SK-N-DZ (cell line): ENCODE measurements at regions not wholly inside any gene's neighbourhood (a gene's known extent, or its start where the extent isn't known, plus 50 kb on each side); places are given as distances from the start of the nearest gene placed in this dataset.

Source experiments
- DNase-seq: peaks from one replicate; pipeline ENCODE4 v3.0.0-alpha.2; 2015; ENCODE audit warnings: low spot score

DNA sequence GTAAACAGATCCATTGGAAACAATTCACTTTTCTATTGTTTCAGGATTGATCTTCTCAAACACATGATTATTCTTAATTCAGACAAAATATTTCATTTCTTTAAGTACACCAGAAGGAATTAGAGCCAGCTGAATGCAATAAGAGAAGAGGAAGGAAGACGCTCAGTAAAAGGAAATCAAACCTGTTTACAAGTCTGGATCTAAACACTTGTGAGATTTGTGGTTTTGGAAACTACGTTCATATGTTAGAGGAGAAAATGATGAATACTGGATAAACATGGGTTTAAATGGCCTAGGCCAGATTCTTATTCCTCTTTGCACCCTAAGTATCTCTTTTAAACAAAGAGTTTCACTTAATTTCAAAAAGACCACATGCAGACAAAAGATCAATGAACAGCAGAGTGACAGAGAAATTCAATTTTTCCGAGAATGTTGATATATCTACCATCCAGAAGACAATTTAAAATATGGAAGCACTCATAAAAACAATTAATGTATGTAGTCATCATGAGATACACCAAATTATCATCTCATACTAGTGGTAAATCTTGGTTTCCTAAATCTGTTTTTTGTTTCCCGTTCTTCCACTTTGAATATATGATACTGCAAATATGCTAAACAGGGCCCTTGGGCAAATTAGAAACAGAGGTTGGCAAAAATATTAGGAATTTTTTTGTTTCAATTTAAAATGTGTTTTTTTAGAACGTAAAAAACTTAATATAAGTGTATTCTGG lies 703.5 kb upstream of the CITED2 start:
- no peak for DNase-seq

DNA sequence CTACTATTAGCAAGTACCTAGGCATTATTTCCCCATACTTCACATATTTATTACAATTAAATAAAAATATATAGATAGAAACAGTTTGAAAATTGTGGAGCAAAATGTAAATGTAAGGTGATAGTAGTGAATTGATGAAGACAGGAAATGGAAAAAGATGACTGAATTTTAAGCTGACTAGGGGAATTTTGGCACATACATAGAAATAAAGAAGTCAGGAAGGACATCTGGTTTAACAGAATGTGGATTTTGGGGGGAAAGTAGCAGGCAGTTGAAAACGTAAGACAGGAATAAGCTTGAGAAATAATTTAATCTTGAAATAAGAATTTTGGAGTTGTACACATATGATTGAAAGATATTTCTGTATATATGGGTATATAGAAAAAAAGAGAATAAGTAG lies 701.7 kb upstream of the CITED2 start:
- DNase-seq = no peak

DNA sequence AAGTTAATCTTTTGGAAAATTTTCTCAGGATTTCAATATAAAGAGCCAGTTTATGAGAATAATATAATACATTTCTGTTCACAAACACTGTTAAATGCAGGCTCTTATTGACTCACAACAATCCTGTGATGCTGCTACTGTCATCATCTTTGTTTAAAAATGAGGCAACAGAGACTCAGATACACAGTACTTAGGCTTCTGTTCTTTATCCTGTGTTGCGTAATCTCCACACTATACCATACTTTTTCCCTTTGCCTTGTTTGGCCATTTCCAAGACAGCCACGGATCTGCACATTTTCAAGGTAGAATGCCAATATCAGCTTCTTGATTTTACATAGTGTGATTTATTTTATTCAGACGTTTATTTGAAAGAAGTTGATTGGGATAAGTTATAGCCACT lies 699.0 kb upstream of the CITED2 start:
- DNase-seq = no peak

DNA sequence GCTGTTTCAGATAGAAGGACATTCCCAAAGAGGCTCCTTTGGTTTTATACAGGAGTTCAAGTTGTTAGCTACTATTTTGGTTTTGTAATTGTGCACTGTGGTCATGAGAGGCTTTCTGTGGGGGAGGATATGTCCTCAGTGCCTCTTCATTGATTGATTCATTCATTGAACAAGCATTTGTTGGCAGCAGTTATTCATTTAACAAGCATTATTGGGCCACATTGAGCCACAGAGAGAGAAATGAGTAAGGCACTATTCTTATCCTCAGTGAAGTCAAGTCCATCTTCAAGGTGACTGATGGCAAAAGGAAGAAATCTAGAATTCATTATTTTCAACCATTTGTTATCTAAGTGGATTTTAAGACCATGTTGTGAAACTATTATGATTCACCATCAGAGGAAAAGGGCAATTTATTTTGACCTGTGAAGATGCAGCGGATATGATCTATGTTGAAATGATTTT lies 697.2 kb upstream of the CITED2 start:
- no peak for DNase-seq

DNA sequence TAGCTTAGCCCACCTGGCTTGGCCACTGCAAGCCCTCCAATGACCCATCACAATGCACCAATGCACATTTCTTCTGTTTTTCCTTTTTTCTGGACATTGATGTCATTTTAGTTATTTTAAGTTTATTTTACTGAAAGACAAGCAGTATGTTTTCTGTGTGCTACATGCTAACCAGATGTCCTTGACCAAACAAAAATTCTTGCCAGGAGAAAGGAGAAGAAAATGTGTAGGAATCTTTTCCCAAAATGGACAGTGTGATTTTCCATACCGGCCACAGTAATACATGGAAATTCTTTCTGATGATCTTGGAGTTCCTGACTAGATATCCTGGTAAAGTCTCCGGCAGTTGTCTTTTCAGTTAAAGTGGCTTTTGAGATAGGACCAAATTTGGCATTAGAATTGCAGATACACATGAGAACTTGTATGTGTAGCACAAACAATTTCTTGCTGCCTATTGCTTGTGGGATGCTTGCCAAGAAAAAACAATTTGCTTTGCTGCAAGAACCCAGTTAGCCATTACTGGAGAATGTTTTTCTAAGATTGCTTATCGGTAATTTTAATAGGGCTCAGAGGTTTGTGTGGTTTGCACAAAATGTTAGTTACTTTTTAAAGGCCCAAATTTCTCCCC lies 696.5 kb upstream of the CITED2 start:
- no peak for DNase-seq

DNA sequence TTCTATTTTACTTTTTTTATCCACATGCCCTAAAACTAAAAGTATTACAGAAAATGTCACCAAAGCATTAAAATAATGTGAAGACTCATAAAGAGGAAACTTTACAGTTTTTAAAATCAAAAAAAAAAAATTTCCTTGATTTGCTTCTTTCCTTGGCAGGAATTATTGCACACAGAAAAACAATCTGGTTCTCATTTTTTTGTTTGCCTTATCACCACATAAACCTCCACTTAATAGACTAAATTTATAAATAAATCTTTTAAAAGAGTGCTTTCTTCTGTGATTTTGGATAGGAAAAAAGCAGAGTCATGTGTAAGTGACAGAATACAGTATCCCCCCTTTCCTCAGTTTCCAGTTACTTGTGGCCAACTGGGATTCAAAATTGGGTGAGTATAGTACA lies 695.1 kb upstream of the CITED2 start:
- DNase-seq = no peak

DNA sequence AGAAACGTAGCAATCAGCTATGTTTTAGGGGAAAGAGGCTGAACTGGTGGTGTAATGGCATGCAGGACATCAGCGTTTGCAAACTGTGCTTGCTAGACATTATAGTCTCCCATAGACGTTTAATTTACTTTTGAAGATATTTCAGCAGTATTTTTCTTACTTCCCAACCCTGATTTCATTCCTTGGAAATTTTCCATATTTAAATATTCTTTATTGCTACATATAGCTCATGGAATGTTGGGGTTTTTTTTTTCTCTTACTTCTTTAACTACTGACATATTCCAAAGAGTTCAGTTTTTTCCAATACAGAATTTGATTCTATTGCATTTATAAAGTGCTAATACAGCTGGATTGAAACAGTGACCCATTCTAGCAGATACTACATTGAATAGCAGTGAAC lies 694.4 kb upstream of the CITED2 start:
- DNase-seq = no peak

DNA sequence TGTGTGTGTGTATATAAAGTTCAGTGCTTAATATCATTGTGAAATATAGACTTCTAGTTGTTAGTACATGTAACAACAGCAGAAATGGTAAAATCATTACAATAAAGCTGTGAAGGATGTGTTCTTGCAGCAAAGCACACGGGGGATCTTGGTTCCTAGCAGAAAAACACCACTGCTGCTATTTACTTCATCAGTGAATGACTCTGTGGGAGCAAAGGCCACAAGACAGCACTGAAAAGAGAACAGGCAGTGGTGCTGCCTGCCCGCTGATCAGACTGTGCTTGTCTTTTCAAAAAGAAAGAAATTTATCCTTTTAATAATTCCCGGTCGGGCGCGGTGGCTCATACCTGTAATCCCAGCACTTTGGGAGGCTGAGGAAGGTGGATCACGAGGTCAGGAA lies 689.9 kb upstream of the CITED2 start:
- no peak for DNase-seq

DNA sequence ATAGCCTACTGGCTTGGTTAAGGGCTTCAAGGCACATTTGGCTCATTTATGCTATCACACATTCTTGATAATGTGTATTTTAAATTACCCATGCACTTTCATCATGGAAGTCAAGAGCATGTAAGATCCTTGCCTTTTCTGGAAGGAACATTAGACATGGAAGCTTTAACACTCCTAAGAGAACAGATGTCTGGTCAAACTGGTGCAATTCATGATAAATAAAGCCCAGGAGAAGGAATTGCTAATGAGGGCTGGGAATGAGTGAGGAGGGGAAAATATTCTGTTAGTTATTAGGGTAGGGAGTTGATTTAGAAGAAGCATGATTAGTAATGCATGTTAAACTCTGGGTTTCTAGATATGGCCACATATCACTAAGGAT lies 688.6 kb upstream of the CITED2 start:
- no peak for DNase-seq

DNA sequence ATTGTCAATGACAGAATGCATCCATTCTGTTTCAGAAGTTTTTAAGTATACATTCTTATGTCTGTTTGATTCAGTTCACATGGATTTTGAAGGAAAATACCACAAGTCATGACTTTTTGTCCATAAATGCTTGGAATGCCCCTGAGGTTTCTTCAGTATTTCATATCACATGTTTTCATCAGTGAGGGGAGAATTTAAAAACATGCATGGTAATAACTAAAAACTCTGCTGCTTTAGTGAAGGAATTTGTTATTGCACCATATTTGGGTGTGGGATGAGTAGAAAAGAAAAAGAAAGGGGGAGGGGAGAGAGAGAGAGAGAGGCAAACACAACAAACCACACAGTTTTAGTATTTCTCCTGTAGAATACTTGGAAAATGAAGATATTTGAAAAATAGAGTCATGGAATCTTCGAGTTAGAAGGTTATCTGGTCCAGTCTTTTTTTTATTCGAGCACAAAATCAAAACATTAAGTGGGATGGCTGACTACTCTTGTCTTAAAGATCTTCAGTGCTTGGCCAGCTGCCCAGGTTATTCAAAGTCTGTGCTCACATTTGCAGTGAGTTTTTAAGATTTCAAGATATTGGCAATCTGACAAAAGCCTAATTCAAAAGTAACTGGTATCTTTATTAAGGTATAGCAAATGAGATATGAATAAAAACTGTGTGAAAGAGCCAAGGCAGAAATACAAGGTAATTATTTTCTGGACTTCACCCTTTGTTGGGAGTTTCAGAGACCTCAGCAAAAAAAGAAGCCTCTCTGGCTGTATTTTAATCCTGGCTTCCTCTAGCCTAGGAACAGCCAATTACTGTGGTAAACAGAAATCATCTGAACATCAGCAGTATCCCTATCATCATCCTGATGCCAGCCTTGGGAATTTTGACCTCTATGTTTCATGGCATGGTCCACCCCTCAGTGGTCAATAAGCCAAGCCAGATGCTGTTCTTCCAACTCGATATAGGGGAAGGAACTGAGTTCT lies 687.9 kb upstream of the CITED2 start:
- no peak for DNase-seq

DNA sequence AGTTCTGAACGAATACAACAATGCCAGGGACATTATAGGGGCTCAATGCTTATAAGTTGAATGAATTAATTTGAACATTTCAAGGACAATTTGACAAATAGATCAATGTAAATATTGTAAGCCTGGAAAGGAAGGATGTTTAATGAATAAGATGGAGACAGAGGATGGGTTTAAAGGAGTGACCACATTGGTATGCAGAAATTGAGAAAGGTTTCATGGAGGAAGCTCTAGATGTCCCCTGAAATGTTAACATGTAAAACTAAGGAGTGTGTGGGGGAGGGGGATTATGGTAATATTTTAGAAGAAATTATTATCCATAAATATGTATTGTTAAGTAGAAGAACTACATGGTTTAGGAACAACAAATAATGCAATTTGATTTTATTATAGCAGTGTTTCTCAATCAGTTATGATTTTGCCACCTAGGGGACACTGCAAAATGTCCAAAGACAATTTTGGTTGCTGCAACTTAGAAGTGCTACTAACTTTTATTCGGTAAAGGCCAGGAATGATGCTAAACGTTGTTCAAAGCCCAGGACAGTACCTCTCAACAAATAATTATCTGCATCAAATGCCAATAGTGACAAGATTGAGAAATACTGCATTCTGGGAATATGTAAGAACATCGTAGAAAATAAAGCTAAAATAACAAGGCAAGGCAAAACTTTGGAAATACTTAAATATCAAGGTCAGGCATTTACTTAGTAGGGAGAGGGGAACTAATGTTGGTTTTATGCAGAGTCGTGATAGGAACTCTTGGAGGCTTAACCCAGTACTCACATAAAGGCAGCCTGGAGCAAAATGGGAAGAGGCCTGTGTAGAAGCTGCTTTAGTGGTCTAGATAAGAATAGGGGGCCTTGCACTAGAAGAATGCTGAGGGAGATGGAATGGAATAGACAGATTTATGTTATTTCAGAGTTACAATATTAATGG lies 686.9 kb upstream of the CITED2 start:
- DNase-seq = no peak

DNA sequence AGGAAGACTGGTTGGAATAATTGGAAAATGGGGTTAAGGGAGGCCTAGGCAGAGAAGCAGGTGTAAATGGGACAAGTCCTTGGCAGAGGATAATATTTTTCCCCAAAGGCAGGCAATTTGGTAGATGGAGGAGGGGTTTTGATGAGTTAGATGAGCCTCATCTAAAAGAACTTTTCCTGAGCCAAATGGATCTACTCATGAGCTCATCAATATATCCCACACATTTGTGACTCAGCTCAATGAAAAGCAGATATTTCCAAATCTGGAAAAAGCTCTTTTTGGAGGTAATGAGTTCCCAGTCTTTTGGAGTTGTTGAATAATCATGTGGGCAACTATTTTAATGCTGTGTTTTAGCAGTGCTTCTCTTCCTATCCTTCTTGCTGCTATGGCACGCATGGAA lies 685.5 kb upstream of the CITED2 start:
- no peak for DNase-seq

DNA sequence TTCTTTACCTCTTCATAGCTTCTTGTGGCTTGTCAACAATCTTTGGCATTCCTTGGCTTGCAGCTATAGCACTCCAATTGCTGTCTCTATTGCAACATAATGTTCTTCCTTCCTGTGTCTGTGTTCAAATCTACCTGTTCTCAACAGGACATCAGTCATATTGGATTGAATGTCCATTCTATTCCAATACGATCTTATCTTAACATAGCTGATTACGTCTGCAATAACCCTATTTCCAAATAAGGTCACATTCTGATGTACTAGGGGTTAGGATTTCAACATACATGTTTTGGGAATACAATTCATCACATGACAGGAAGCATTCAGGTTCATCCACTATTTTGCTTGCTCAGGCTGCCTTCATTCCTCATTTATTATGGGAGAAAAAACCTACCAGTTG lies 684.4 kb upstream of the CITED2 start:
- DNase-seq = no peak

DNA sequence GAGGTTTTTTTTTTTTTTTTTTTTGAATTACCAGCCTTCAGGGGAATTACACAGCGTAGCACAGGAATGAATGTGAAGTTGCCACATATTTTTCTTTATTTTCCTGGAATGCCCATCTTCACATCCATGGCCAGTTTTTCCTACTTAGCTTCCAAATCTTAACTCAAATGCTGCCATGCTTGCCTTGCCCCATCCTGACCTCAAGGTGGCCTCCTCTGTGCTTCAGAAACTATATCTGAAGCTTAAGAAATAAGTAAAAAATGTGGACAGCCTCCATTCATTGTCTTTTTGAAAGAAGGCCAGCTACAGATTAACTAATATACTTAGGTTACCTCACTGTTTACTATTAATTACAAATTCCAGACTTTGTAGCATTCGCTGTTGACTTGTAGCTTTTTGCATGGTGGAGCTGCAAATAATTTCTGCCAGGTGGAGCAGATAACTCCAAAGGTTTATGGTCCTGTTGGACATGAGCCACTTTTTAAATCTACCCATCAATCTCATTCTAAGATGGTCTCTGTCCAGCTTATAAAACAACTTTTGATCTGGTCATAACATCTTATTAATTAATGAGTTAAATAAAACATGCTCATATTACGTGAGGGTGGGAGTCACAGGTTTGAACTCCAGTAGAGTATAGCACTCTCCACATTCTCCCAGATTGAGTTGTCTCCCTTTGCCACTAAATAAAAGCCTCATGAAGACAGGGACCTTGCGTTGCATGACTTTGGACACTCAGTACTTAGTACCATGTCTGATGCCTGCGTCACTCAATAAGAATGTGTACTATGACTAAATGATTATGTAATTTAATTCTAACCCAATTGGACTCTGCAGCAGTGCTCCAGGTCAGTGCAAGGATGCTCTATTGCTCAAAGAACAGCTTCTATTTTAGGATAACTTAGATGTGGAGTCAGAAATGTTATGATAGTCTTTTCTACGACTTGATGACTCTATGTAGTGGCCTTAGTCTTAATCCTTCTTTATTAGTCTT lies 678.6 kb upstream of the CITED2 start:
- no peak for DNase-seq

DNA sequence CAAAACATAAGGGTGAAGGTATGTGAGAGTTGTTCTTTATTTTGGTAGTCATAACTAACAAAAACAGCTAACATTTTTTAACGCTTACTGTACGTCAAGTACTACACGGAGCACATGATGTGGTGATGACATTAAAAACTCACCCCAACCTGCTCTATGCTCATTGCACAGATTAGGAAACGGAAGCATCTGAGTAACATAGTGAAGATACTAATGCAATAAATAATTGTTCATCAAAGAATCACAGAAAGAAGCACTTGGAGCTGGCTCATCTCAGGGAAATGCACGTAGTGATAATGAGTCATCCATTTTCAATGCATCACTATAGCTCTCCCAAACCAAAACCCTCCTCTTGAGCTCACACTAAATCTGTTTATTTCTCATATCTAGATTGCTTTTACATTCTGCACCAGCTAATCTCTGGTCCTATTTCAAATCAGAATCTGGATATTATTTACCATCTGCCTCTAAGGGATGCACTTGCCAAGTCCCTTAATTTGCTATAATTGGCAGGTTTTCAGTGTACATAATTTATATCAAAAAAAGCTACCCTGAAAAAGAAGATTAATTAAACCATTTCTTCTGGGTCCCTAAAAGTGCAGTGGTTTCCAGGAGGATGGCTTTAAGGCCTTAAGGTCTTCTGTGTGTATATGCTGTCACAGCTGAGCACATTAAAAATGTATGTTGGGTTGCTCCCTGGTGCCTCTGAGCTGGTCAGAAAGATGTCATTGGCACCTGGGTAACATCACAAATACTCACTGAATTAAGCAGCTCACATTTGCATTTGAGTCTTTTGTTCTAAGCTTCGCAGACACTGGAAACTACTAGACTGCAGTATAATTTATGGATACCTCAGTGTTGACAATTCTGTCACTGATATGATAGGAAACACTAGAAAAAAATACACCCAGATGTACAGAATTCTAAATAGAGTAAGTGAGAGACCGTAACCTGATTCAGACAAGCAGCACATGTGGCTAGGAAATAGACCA lies 677.4 kb upstream of the CITED2 start:
- no peak for DNase-seq

DNA sequence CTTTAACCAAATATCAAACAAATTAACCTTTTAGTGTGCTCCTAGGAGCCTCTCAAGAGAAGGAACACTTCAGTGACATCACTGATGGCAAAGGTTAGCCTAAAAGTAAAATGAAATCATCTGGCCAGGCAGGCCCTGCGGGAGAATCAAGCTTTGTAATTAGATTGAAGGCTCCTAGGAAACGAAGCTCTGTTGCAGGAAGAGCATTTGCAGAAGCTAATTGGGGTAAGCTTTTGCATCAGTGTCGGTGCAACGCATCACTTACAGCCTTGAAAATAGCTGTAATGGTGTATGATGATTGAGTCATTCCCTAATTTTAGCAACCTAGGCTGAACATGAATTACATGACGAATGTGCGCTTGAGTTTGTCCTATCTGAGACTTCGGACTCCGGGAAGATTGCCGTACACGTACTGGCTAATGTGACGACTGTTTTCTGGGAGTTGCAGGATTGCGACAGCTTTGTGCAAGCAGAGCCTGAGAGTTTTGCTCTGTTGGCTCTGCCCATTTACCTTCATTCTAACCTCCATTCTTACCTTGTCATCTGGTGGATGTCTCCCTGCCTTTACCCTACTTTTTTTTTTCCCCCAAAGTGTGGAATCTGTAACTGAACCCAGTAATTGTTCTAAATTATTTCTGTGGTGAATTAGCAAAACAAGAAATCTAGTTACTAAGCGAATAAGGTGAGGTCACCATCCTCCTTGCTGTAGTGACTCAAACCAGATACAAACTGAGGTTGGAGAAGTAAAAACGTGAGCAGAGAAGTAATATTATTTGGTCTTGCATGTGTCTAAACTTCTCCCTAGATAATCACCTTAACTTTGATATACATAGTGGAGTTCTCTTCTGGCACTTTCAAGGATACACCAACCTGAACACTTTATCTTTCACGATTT lies 675.9 kb upstream of the CITED2 start:
- peak; percentile 74 for DNase-seq

DNA sequence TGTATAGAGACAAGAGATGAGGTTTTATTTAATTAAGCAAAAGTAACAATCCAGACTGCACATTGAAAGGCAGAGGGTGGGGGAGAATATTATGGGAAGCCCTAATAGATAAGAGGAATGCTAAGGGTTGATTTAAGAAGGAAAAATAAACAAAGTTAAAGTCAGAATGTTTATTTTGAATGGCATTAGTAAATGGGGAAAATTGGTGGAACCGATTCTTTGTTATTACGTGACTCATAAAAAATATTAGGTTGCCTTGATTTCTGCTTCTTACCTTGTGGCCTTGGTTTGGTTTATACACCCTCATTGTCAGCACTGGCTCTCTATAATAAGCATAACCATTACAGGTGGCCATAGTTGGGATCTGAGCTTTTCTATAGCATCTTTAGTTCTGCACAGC lies 674.8 kb upstream of the CITED2 start:
- no peak for DNase-seq
